OCI-LY1 (cell line): ENCODE measurements at regions not wholly inside any gene's neighbourhood (a gene's known extent, or its start where the extent isn't known, plus 50 kb on each side); places are given as distances from the start of the nearest gene placed in this dataset.

Experiments
- H2AFZ ChIP-seq: fragments of 200-600 bp; sonication (generic), shearing (Covaris generic); 2 replicates; pipeline ENCODE4 v1.6.0; 2014; ENCODE audit warnings: antibody characterized with exemption, mild to moderate bottlenecking, low read length
- H3F3A ChIP-seq: fragments of 200-600 bp; sonication (generic), shearing (Covaris generic); 2 replicates; pipeline ENCODE4 v1.6.0; 2014; ENCODE audit warnings: mild to moderate bottlenecking, antibody characterized with exemption, low read length, moderate library complexity; ENCODE audit not compliant: insufficient read depth
- H3K27ac ChIP-seq: fragments of 200-600 bp; sonication (generic); 2 replicates; pipeline ENCODE4 v1.5.1; 2014; ENCODE audit warnings: low read length, mixed run types, mild to moderate bottlenecking, low read depth; ENCODE audit not compliant: poor library complexity, severe bottlenecking
- H3K27me3 ChIP-seq: fragments of 200-600 bp; sonication (generic); 2 replicates; pipeline ENCODE4 v1.6.0; 2014; ENCODE audit warnings: antibody characterized with exemption, mild to moderate bottlenecking, low read length, moderate library complexity; ENCODE audit not compliant: insufficient read depth
- H3K36me3 ChIP-seq: fragments of 200-600 bp; sonication (generic); 2 replicates; pipeline ENCODE4 v1.6.1; 2014; ENCODE audit warnings: mild to moderate bottlenecking, antibody characterized with exemption, low read length, moderate library complexity, mixed read lengths; ENCODE audit not compliant: insufficient read depth
- H3K4me1 ChIP-seq: fragments of 200-600 bp; sonication (generic); 2 replicates; pipeline ENCODE4 v1.5.1; 2014; ENCODE audit warnings: mild to moderate bottlenecking, low read length, moderate library complexity; ENCODE audit not compliant: insufficient read depth, severe bottlenecking
- H3K4me2 ChIP-seq: fragments of 200-600 bp; sonication (generic), shearing (Covaris generic); 2 replicates; pipeline ENCODE4 v1.6.1; 2014; ENCODE audit warnings: low read length
- H3K4me3 ChIP-seq: fragments of 200-600 bp; sonication (generic); 2 replicates; pipeline ENCODE4 v1.5.1; 2014; ENCODE audit warnings: low read length, low read depth, mild to moderate bottlenecking, mixed read lengths; ENCODE audit not compliant: poor library complexity, severe bottlenecking
- H3K79me2 ChIP-seq: fragments of 200-600 bp; shearing (Covaris generic); 2 replicates; pipeline ENCODE4 v1.6.1; 2016; ENCODE audit warnings: mixed run types, low read length, mixed read lengths; ENCODE audit not compliant: insufficient read depth
- H3K9ac ChIP-seq: fragments of 200-600 bp; sonication (generic), shearing (Covaris generic); 2 replicates; pipeline ENCODE4 v1.6.1; 2014; ENCODE audit warnings: mild to moderate bottlenecking, low read length, mixed read lengths
- H3K9me2 ChIP-seq: fragments of 200-600 bp; sonication (generic), shearing (Covaris generic); 2 replicates; pipeline ENCODE4 v1.6.1; 2014; ENCODE audit warnings: low read depth, mild to moderate bottlenecking, low read length, mixed read lengths
- H3K9me3 ChIP-seq: fragments of 200-600 bp; shearing (Covaris generic); 2 replicates; pipeline ENCODE4 v1.6.1; 2014; ENCODE audit warnings: low read length, mixed read lengths
- H4K20me1 ChIP-seq: fragments of 200-600 bp; sonication (generic), shearing (Covaris generic); 2 replicates; pipeline ENCODE4 v1.6.0; 2016; ENCODE audit warnings: mild to moderate bottlenecking, low read length; ENCODE audit not compliant: insufficient read depth
- CTCF ChIP-seq: fragments of 200-600 bp; sonication (generic), shearing (Covaris generic); IDR thresholded peaks from 2 replicates; pipeline ENCODE4 v1.5.1; 2017; ENCODE audit warnings: mild to moderate bottlenecking, antibody characterized with exemption, low read length, moderate library complexity, mixed read lengths
- EZH2 ChIP-seq: fragments of 200-600 bp; sonication (generic), shearing (Covaris generic); IDR thresholded peaks from 2 replicates; pipeline ENCODE4 v1.8.0; 2017; ENCODE audit warnings: borderline replicate concordance, mixed run types, mild to moderate bottlenecking, antibody characterized with exemption, low read length, moderate library complexity, mixed read lengths

GRCh38 chr5:126094991-126095390, 328.2 kb upstream of the GRAMD2B start:
- no peak overlapping the region for H3K4me3 ChIP-seq
- H3K27ac ChIP-seq = no peak overlapping the region
- no peak overlapping the region for H2AFZ ChIP-seq
- H3K9ac ChIP-seq = no peak overlapping the region
- no peaks in the 10 kb centered on the region for H3F3A ChIP-seq
- H3K27me3 ChIP-seq = no peaks in the 10 kb centered on the region
- no peaks in the 10 kb centered on the region for H3K9me2 ChIP-seq
- no peak for TF ChIP-seq CTCF
- no peak for TF ChIP-seq EZH2
- H4K20me1 ChIP-seq = no peaks in the 10 kb centered on the region
- H3K36me3 ChIP-seq = no peaks in the 10 kb centered on the region
- H3K4me1 ChIP-seq = no peaks in the 10 kb centered on the region
- no peak overlapping the region for H3K4me2 ChIP-seq
- H3K79me2 ChIP-seq = no peaks in the 10 kb centered on the region
- H3K9me3 ChIP-seq = no peaks in the 10 kb centered on the region

- H3K4me1 ChIP-seq = no peaks in the 10 kb centered on the region
- H3K4me2 ChIP-seq = no peak overlapping the region
- no peak for TF ChIP-seq CTCF
- TF ChIP-seq EZH2 = no peak
- no peaks in the 10 kb centered on the region for H3K36me3 ChIP-seq
- H3K27ac ChIP-seq = no peak overlapping the region
- no peak overlapping the region for H3K9ac ChIP-seq
- H2AFZ ChIP-seq = no peak overlapping the region
- H3F3A ChIP-seq = no peaks in the 10 kb centered on the region
- no peaks in the 10 kb centered on the region for H3K9me3 ChIP-seq
- H3K27me3 ChIP-seq = no peaks in the 10 kb centered on the region
- no peaks in the 10 kb centered on the region for H3K79me2 ChIP-seq
- no peaks in the 10 kb centered on the region for H4K20me1 ChIP-seq
- no peaks in the 10 kb centered on the region for H3K9me2 ChIP-seq
- H3K4me3 ChIP-seq = no peak overlapping the region
Observed at GRCh38 chr5:126096442-126097006, 326.7 kb upstream of the GRAMD2B start.

GRCh38 chr5:126097876-126098275, 325.3 kb upstream of the GRAMD2B start:
- H3F3A ChIP-seq = no peaks in the 10 kb centered on the region
- H3K9me3 ChIP-seq = no peaks in the 10 kb centered on the region
- H3K9ac ChIP-seq = no peak overlapping the region
- H3K4me1 ChIP-seq = no peaks in the 10 kb centered on the region
- H3K27ac ChIP-seq = no peak overlapping the region
- no peak for TF ChIP-seq EZH2
- H3K79me2 ChIP-seq = no peaks in the 10 kb centered on the region
- no peak overlapping the region for H3K4me3 ChIP-seq
- no peaks in the 10 kb centered on the region for H3K36me3 ChIP-seq
- no peaks in the 10 kb centered on the region for H3K9me2 ChIP-seq
- H3K4me2 ChIP-seq = no peak overlapping the region
- H4K20me1 ChIP-seq = no peaks in the 10 kb centered on the region
- H3K27me3 ChIP-seq = no peaks in the 10 kb centered on the region
- H2AFZ ChIP-seq = no peak overlapping the region

- Histone ChIP-seq H3K9me2 (no peaks in the 10 kb centered on the region), H3F3A (no peaks in the 10 kb centered on the region), H3K4me3 (no peak overlapping the region), H3K79me2 (no peaks in the 10 kb centered on the region), H3K36me3 (no peaks in the 10 kb centered on the region), H3K4me2 (no peak overlapping the region), H3K9me3 (no peaks in the 10 kb centered on the region), H3K27me3 (no peaks in the 10 kb centered on the region), H3K4me1 (no peaks in the 10 kb centered on the region), H3K27ac (no peak overlapping the region), H2AFZ (no peak overlapping the region), H3K9ac (no peak overlapping the region), H4K20me1 (no peaks in the 10 kb centered on the region)
- no peak for TF ChIP-seq CTCF
- TF ChIP-seq EZH2 = no peak
Observed at GRCh38 chr5:126098330-126099017, 324.7 kb upstream of the GRAMD2B start.
